GM12801 (cell line): ENCODE measurements at regions not wholly inside any gene's neighbourhood (a gene's known extent, or its start where the extent isn't known, plus 50 kb on each side); places are given as distances from the start of the nearest gene placed in this dataset.

Experiments
- TF ChIP-seq, protein P1 (sequence below): IDR thresholded peaks from one replicate; pipeline ENCODE4 v1.5.1; 2011; ENCODE audit warnings: control low read depth; ENCODE audit not compliant: insufficient read length; ENCODE audit errors: extremely low read depth

DNA sequence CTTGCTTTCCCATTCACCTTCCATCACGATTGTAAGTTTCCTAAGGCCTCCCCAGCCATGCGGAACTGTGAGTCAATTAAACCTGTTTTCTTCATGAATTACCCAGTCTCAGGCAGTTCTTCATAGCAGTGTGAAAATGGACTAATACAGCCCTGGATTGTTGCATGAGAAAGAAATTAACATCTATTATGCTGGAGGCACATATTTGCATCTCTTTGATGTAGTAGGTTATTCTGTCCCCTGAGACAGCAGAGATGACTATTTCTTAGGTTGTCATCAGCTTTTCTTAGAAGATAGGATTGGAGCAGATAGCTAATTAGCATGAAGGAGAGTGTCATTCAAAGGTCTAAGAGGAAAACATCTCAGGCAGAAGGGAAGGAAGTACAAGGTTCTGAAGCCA lies 166.2 kb downstream of the OMA1 start:
- TF ChIP-seq, protein P1, sequence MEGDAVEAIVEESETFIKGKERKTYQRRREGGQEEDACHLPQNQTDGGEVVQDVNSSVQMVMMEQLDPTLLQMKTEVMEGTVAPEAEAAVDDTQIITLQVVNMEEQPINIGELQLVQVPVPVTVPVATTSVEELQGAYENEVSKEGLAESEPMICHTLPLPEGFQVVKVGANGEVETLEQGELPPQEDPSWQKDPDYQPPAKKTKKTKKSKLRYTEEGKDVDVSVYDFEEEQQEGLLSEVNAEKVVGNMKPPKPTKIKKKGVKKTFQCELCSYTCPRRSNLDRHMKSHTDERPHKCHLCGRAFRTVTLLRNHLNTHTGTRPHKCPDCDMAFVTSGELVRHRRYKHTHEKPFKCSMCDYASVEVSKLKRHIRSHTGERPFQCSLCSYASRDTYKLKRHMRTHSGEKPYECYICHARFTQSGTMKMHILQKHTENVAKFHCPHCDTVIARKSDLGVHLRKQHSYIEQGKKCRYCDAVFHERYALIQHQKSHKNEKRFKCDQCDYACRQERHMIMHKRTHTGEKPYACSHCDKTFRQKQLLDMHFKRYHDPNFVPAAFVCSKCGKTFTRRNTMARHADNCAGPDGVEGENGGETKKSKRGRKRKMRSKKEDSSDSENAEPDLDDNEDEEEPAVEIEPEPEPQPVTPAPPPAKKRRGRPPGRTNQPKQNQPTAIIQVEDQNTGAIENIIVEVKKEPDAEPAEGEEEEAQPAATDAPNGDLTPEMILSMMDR: no peak

DNA sequence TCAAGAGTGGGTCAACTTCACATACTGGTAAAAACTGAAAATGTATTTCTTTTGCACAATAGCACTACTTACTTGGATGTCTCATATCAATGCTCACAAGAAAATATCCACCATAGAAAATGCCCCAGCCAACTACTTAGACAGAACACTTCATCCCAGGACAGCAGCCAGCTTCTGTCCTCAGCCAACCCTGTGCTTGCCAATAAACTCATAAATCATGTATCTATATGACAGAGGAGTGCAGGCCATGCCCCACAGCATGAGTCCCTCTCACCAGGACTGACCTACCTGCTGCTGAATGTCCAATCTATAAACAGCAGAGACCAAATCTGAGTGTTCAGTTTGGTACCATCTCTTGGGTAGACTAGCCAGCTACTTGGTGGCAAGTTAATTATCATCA lies 179.3 kb downstream of the OMA1 start:
- TF ChIP-seq, protein P1: no peak

DNA sequence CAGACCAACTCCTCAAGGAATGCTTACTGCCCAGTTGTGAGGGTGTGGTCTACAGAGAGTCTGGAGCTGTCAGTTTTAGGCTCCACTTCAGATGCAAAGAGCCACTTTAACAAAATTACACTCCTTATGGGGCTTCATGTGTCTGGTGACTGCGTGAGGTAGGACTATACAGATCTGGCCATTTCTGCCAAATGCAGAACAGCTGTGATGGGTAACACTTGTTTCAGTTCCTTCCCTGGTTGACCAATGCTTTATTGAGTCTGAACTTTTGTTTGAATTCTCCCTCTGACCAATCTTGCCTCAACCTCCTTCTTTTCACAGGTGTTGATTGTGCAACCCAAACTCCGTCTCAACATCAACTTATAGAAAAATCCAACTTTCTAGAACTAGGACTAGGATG lies 181.2 kb downstream of the OMA1 start:
- TF ChIP-seq, protein P1: no peak

DNA sequence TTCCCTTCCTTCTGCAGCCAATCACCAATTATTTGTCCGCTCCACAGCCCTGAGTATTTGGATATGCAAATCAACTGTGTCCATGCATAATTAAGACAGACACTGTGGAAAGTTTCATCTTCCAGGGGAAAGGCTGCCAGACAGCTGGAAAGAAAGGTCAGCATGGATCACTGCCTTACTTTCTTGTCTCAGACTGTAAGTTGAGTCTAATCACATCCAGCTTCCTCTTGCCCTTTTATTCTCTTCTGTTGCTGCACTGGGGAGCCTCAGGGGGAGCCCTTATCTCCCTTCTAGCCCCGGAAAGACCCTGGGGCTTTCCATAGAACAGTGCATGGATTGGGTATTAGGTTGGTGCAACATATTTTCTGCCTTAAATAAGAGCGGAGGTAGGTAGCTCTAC lies 182.9 kb downstream of the OMA1 start:
- TF ChIP-seq, protein P1: no peak

DNA sequence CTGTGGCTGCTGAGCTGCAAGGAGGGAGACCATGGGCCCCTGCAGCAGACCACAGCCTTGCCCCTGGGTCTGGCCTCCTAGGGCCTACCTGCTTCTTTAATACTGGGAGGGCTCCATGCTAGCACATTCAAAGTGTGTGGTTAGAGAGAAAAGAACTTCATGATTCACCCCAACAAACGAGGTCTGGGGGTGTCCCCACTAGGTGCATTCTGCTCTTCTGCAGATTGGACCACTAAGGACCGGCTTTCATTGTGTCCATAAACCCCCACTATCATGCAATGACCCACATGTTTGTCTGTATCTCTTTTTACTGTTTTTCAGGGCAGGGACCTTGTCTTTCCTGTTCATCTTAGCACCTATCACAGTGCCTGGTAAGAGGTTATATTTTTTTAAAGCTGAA lies 185.4 kb downstream of the OMA1 start:
- TF ChIP-seq, protein P1: no peak

DNA sequence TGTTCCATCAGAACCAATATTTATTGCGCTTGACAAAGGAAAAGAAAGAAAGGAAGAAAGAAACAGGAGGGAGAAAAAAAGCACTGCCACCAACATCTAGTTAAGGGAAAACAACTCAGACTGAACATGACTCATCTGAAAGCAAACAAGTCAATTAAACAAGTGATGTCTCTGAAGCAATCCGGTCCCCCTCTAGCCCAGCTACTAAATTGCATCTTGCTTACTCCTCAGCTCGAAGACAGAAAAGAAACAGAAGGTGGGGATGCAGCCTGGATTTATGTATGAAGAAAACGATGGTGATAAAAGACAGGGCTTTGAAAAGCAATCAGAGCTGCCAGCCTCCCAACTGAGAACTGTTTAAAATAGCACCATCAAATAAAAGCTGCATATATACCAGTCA lies 188.2 kb downstream of the OMA1 start:
- TF ChIP-seq, protein P1: no peak

DNA sequence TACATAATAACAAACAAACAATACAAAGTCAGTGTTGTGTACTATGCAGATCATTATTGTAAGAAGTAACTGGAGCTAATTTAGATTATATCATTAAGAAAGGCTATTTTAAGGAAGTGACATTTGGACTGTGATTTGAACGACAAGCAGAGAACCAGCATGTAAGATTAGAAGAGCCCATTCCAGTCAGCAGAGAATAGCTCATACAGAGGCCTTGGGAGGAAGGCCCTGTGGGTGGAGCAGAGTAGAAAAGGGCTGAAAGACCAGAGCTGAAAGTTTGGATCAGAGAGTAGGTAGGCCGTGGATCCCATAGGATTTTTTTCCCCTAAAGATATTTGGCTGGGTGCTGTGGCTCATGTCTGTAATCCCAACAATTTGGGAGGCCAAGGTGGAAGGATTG lies 190.1 kb downstream of the OMA1 start:
- TF ChIP-seq, protein P1: no peak

DNA sequence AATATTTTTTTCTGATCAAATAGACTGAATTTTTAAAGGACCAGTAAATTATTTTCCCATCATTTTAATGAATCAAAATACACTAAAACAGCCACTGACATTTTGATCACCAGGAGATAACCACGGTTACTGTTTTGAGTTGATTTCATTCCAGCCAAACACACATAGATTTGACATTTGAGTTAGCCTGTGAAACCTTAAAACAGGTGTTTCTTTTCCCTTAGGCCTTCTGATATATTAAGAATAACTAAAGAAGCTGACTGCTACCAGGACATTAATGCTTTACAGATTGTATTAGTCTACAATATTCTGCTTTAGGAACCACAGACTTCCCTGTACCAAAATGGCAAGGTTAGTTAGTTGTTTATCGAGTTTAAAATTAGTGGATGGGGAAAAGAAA lies 193.4 kb downstream of the OMA1 start:
- TF ChIP-seq, protein P1: no peak
